Mesodermal cell (in vitro differentiated cells): ENCODE measurements at regions not wholly inside any gene's neighbourhood (a gene's known extent, or its start where the extent isn't known, plus 50 kb on each side); places are given as distances from the start of the nearest gene placed in this dataset.
A peak's percentile ranks its signal among the peaks of the same experiment; 100 is the strongest.

ENCODE experiments used
- H3K27ac ChIP-seq: 2 replicates; pipeline ENCODE4 v1.7.0; 2013; ENCODE audit warnings: mild to moderate bottlenecking, low read depth, low read length, moderate library complexity; ENCODE audit not compliant: severe bottlenecking
- H3K36me3 ChIP-seq: 2 replicates; pipeline ENCODE4 v1.7.1; 2013; ENCODE audit warnings: mild to moderate bottlenecking, low read length, moderate library complexity; ENCODE audit not compliant: control insufficient read depth, insufficient read depth
- H3K4me1 ChIP-seq: one replicate; pipeline ENCODE4 v1.7.1; 2013; ENCODE audit warnings: mild to moderate bottlenecking, low read length; ENCODE audit not compliant: insufficient read depth, control insufficient read depth, poor library complexity, severe bottlenecking
- H3K4me3 ChIP-seq: 2 replicates; pipeline ENCODE4 v1.7.0; 2013; ENCODE audit warnings: low read length, control low read depth, mild to moderate bottlenecking; ENCODE audit not compliant: insufficient read depth, poor library complexity, severe bottlenecking; ENCODE audit errors: extremely low read depth
- H3K9me3 ChIP-seq: 2 replicates; pipeline ENCODE4 v1.7.1; 2013; ENCODE audit warnings: mild to moderate bottlenecking, low read length, moderate library complexity; ENCODE audit not compliant: control insufficient read depth
- WGBS, 2 experiments: methylation state at CpG; one replicate each; pipeline ENCODE4 v1.1.5; 2013; ENCODE audit warnings: missing lambda C conversion rate in 2 of 2; ENCODE audit not compliant: insufficient coverage in 2 of 2; 5-methylcytosine and 5-hydroxymethylcytosine counted together

GRCh38 chr9:75607521-75607920 lies 283.0 kb upstream of the PCSK5 start:
- H3K4me3 ChIP-seq = no peak overlapping the region
- no peaks in the 10 kb centered on the region for H3K9me3 ChIP-seq
- peaks cover 3% of the 10 kb centered on the region for H3K4me1 ChIP-seq
- H3K36me3 ChIP-seq = no peaks in the 10 kb centered on the region
- WGBS, 2 experiments = 84 to 100% methylated on average over 2 of the region's 2 CpGs
- no peak overlapping the region for H3K27ac ChIP-seq

- Histone ChIP-seq H3K27ac (no peak overlapping the region), H3K36me3 (no peaks in the 10 kb centered on the region), H3K9me3 (no peaks in the 10 kb centered on the region), H3K4me1 (no peaks in the 10 kb centered on the region), H3K4me3 (no peak overlapping the region)
These were observed 281.1 kb upstream of the PCSK5 start for GRCh38 chr9:75609401-75609800.

GRCh38 chr9:75610246-75610645 lies 280.2 kb upstream of the PCSK5 start:
- WGBS, 2 experiments = 83 to 89% methylated on average over 1 of the region's 1 CpG
- H3K36me3 ChIP-seq = no peaks in the 10 kb centered on the region
- H3K9me3 ChIP-seq = no peaks in the 10 kb centered on the region
- H3K27ac ChIP-seq = no peak overlapping the region
- H3K4me3 ChIP-seq = no peak overlapping the region
- H3K4me1 ChIP-seq = no peaks in the 10 kb centered on the region

GRCh38 chr9:75612205-75612604 lies 278.3 kb upstream of the PCSK5 start:
- H3K9me3 ChIP-seq = no peaks in the 10 kb centered on the region
- H3K4me3 ChIP-seq = no peak overlapping the region
- no peak overlapping the region for H3K27ac ChIP-seq
- no peaks in the 10 kb centered on the region for H3K4me1 ChIP-seq
- H3K36me3 ChIP-seq = no peaks in the 10 kb centered on the region

GRCh38 chr9:75612754-75613153 lies 277.7 kb upstream of the PCSK5 start:
- WGBS, 2 experiments = 59 to 81% methylated on average over 3 of the region's 3 CpGs
- no peaks in the 10 kb centered on the region for H3K36me3 ChIP-seq
- no peaks in the 10 kb centered on the region for H3K4me1 ChIP-seq
- no peak overlapping the region for H3K4me3 ChIP-seq
- H3K9me3 ChIP-seq = no peaks in the 10 kb centered on the region
- H3K27ac ChIP-seq = no peak overlapping the region

- Histone ChIP-seq H3K27ac (no peak overlapping the region), H3K9me3 (no peaks in the 10 kb centered on the region), H3K36me3 (no peaks in the 10 kb centered on the region), H3K4me1 (no peaks in the 10 kb centered on the region), H3K4me3 (no peak overlapping the region)
- 83% methylated on average over 2 of the region's 4 CpGs; no CpG with 5 or more reads in 1 of the 2 experiments for WGBS, 2 experiments
These were observed 275.2 kb upstream of the PCSK5 start for GRCh38 chr9:75615284-75615683.

GRCh38 chr9:75616052-75616451 lies 274.4 kb upstream of the PCSK5 start:
- WGBS, 2 experiments = no CpG with 5 or more reads among the region's 1 CpG
- no peak overlapping the region for H3K4me3 ChIP-seq

GRCh38 chr9:75616841-75617566 lies 273.5 kb upstream of the PCSK5 start:
- peak overlapping the region; percentile 25 for H3K27ac ChIP-seq
- 87 to 100% methylated on average over 1 of the region's 3 CpGs for WGBS, 2 experiments
- H3K4me1 ChIP-seq = no peaks in the 10 kb centered on the region
- H3K9me3 ChIP-seq = no peaks in the 10 kb centered on the region
- H3K4me3 ChIP-seq = no peak overlapping the region
- no peaks in the 10 kb centered on the region for H3K36me3 ChIP-seq

More at GRCh38 chr9:75616052-75616451, 274.4 kb upstream of the PCSK5 start:
- no peaks in the 10 kb centered on the region for H3K36me3 ChIP-seq
- H3K9me3 ChIP-seq = no peaks in the 10 kb centered on the region
- no peaks in the 10 kb centered on the region for H3K4me1 ChIP-seq
- H3K27ac ChIP-seq = no peak overlapping the region

- H3K27ac ChIP-seq = no peak overlapping the region
- no peaks in the 10 kb centered on the region for H3K9me3 ChIP-seq
- H3K4me3 ChIP-seq = no peak overlapping the region
- H3K36me3 ChIP-seq = no peaks in the 10 kb centered on the region
- H3K4me1 ChIP-seq = no peaks in the 10 kb centered on the region
These were observed 267.0 kb upstream of the PCSK5 start for GRCh38 chr9:75623462-75623861.

GRCh38 chr9:75624998-75625397 lies 265.5 kb upstream of the PCSK5 start:
- no peaks in the 10 kb centered on the region for H3K9me3 ChIP-seq
- H3K4me1 ChIP-seq = no peaks in the 10 kb centered on the region
- H3K27ac ChIP-seq = no peak overlapping the region
- H3K36me3 ChIP-seq = no peaks in the 10 kb centered on the region
- H3K4me3 ChIP-seq = no peak overlapping the region
- WGBS, 2 experiments = 93 to 96% methylated on average over 2 of the region's 2 CpGs

GRCh38 chr9:75626860-75627259 lies 263.6 kb upstream of the PCSK5 start:
- Histone ChIP-seq H3K4me3 (no peak overlapping the region), H3K36me3 (no peaks in the 10 kb centered on the region), H3K9me3 (no peaks in the 10 kb centered on the region), H3K27ac (no peak overlapping the region), H3K4me1 (no peaks in the 10 kb centered on the region)
- no CpG with 5 or more reads among the region's 1 CpG for WGBS, 2 experiments
